NCI-H82 treated with DMSO at 0.1 percent for 48 hours (cell line): ENCODE measurements at regions not wholly inside any gene's neighbourhood (a gene's known extent, or its start where the extent isn't known, plus 50 kb on each side); places are given as distances from the start of the nearest gene placed in this dataset.
A peak's percentile ranks its signal among the peaks of the same experiment; 100 is the strongest.
"Not testable (repeated sequence)": the region's sequence is repeated elsewhere in the genome, so short reads cannot be mapped to it uniquely, and the experiment has no call there.

ENCODE experiments used
- DNase-seq: peaks from one replicate; lab custom pipeline; 2025; ENCODE audit not compliant: unreplicated experiment; lab: John Stamatoyannopoulos, UW

GRCh38 chr4:86523333-86523732 lies 70.8 kb upstream of the PTPN13 start:
- no peak for DNase-seq

GRCh38 chr4:86527713-86528112 lies 66.4 kb upstream of the PTPN13 start:
- not testable (repeated sequence) for DNase-seq

- no peak for DNase-seq
Observed at GRCh38 chr4:86529436-86529835, 64.7 kb upstream of the PTPN13 start.

GRCh38 chr4:86530183-86530582 lies 63.9 kb upstream of the PTPN13 start:
- DNase-seq: no peak

- DNase-seq: peak; percentile 89
Observed at GRCh38 chr4:86531440-86531839, 62.7 kb upstream of the PTPN13 start.

GRCh38 chr4:86532851-86533250 lies 61.3 kb upstream of the PTPN13 start:
- DNase-seq: no peak

- DNase-seq: no peak
Observed at GRCh38 chr4:86536151-86536550, 58.0 kb upstream of the PTPN13 start.

- DNase-seq: no peak
Observed at GRCh38 chr4:86542319-86543027, 51.6 kb upstream of the PTPN13 start.

- no peak for DNase-seq
Observed at GRCh38 chr4:86543080-86543479, 51.0 kb upstream of the PTPN13 start.

GRCh38 chr4:86543560-86544309 lies 50.4 kb upstream of the PTPN13 start:
- DNase-seq: peak; percentile 73

- DNase-seq: no peak
Observed at GRCh38 chr4:86544310-86544966, 49.7 kb upstream of the PTPN13 start.
